Activated gamma-delta T cell treated with anti-CD3 and anti-CD28 coated beads, Interleukin-2, amount 50 U/mL, for 16 hours (primary cell): ENCODE measurements at regions not wholly inside any gene's neighbourhood (a gene's known extent, or its start where the extent isn't known, plus 50 kb on each side); places are given as distances from the start of the nearest gene placed in this dataset.
"Not testable (repeated sequence)": the region's sequence is repeated elsewhere in the genome, so short reads cannot be mapped to it uniquely, and the experiment has no call there.

Experiments
- DNase-seq: peaks from one replicate; pipeline ENCODE4 v3.0.0-alpha.2; 2020; ENCODE audit warnings: low read depth

- not testable (repeated sequence) for DNase-seq
Measured at GRCh38 chr11:67940440-67940839, 63.5 kb downstream of the UNC93B1 start.

- not testable (repeated sequence) for DNase-seq
Measured at GRCh38 chr11:67938964-67939363, 64.9 kb downstream of the UNC93B1 start.

GRCh38 chr11:67938371-67938770 is 65.5 kb downstream of the UNC93B1 start:
- DNase-seq: not testable (repeated sequence)

- not testable (repeated sequence) for DNase-seq
Measured at GRCh38 chr11:67923565-67923964, 80.3 kb downstream of the UNC93B1 start.

- DNase-seq: not testable (repeated sequence)
Measured at GRCh38 chr11:67920546-67920945, 83.4 kb downstream of the UNC93B1 start.

GRCh38 chr11:67912184-67912583 is 91.7 kb downstream of the UNC93B1 start:
- DNase-seq: not testable (repeated sequence)

- not testable (repeated sequence) for DNase-seq
Measured at GRCh38 chr11:67911211-67911610, 92.7 kb downstream of the UNC93B1 start.

GRCh38 chr11:67910803-67911202 is 93.1 kb downstream of the UNC93B1 start:
- DNase-seq: not testable (repeated sequence)

- not testable (repeated sequence) for DNase-seq
Measured at GRCh38 chr11:67906969-67907368, 96.9 kb downstream of the UNC93B1 start.

- not testable (repeated sequence) for DNase-seq
Measured at GRCh38 chr11:67899462-67899861, 104.4 kb downstream of the UNC93B1 start.

GRCh38 chr11:67893487-67893886 is 110.4 kb downstream of the UNC93B1 start:
- not testable (repeated sequence) for DNase-seq

- not testable (repeated sequence) for DNase-seq
Measured at GRCh38 chr11:67889646-67890045, 114.3 kb downstream of the UNC93B1 start.

- not testable (repeated sequence) for DNase-seq
Measured at GRCh38 chr11:67888056-67888455, 115.8 kb downstream of the UNC93B1 start.

GRCh38 chr11:67886672-67887071 is 117.2 kb downstream of the UNC93B1 start:
- DNase-seq: not testable (repeated sequence)

GRCh38 chr11:67886207-67886606 is 117.7 kb downstream of the UNC93B1 start:
- not testable (repeated sequence) for DNase-seq

GRCh38 chr11:67885574-67885973 is 118.3 kb downstream of the UNC93B1 start:
- DNase-seq: not testable (repeated sequence)

GRCh38 chr11:67884761-67885558 is 118.9 kb downstream of the UNC93B1 start:
- not testable (repeated sequence) for DNase-seq

- DNase-seq: not testable (repeated sequence)
Measured at GRCh38 chr11:67884073-67884757, 119.7 kb downstream of the UNC93B1 start.

- not testable (repeated sequence) for DNase-seq
Measured at GRCh38 chr11:67882304-67882703, 121.6 kb downstream of the UNC93B1 start.

GRCh38 chr11:67881836-67882235 is 122.1 kb downstream of the UNC93B1 start:
- not testable (repeated sequence) for DNase-seq

GRCh38 chr11:67880594-67881196 is 123.2 kb downstream of the UNC93B1 start:
- not testable (repeated sequence) for DNase-seq

GRCh38 chr11:67878666-67879065 is 125.2 kb downstream of the UNC93B1 start:
- DNase-seq: not testable (repeated sequence)

- not testable (repeated sequence) for DNase-seq
Measured at GRCh38 chr11:67877316-67877715, 126.6 kb downstream of the UNC93B1 start.
